OCI-LY7 (cell line): ENCODE measurements at regions not wholly inside any gene's neighbourhood (a gene's known extent, or its start where the extent isn't known, plus 50 kb on each side); places are given as distances from the start of the nearest gene placed in this dataset.

ENCODE experiments used
- BruUV-seq: library from RNA; stranded (reverse); fragments of 400-500 nt; replicated peaks from 2 replicates; lab custom pipeline; 2021; lab: Mats Ljungman, UMichigan
- CTCF ChIA-PET: fragments of 300-600 bp; sonication (Branson Sonifier 250); formaldehyde crosslinking; loops from one replicate; lab custom pipeline; 2022; ENCODE audit warnings: antibody characterized with exemption; ENCODE audit not compliant: unreplicated experiment; lab: Charles Lee
- POLR2A ChIA-PET: fragments of 300-600 bp; sonication (Branson Sonifier 250); formaldehyde crosslinking; loops from one replicate; lab custom pipeline; 2022; ENCODE audit warnings: antibody characterized with exemption; lab: Charles Lee
- DNase-seq: peaks from one replicate; pipeline ENCODE4 v3.0.0-alpha.2; 2015; ENCODE audit warnings: low spot score
- H2AFZ ChIP-seq: fragments of 200-600 bp; sonication (generic), shearing (Covaris generic); 2 replicates; pipeline ENCODE4 v1.6.1; 2014; ENCODE audit warnings: mild to moderate bottlenecking, antibody characterized with exemption, low read length, moderate library complexity
- H3K27ac ChIP-seq: fragments of 200-600 bp; sonication (generic); 2 replicates; pipeline ENCODE4 v1.5.1; 2014; ENCODE audit warnings: mixed run types, low read depth, mild to moderate bottlenecking, moderate library complexity, low read length, inconsistent platforms; ENCODE audit not compliant: poor library complexity, severe bottlenecking
- H3K36me3 ChIP-seq: fragments of 200-600 bp; sonication (generic); 2 replicates; pipeline ENCODE4 v1.6.1; 2014; ENCODE audit warnings: mild to moderate bottlenecking, antibody characterized with exemption, low read length, moderate library complexity, mixed read lengths; ENCODE audit not compliant: insufficient read depth
- H3K4me1 ChIP-seq: fragments of 200-600 bp; sonication (generic); 2 replicates; pipeline ENCODE4 v1.5.1; 2014; ENCODE audit warnings: mild to moderate bottlenecking, low read length; ENCODE audit not compliant: insufficient read depth, poor library complexity, severe bottlenecking
- H3K4me2 ChIP-seq: fragments of 200-600 bp; sonication (generic); 2 replicates; pipeline ENCODE4 v1.6.1; 2014; ENCODE audit warnings: mild to moderate bottlenecking, low read length
- H3K4me3 ChIP-seq: fragments of 200-600 bp; sonication (generic); 2 replicates; pipeline ENCODE4 v1.5.1; 2014; ENCODE audit warnings: mild to moderate bottlenecking, low read depth, low read length; ENCODE audit not compliant: poor library complexity, severe bottlenecking
- H3K79me2 ChIP-seq: fragments of 200-600 bp; sonication (generic); 2 replicates; pipeline ENCODE4 v1.6.1; 2016; ENCODE audit warnings: low read depth, mild to moderate bottlenecking, low read length, moderate library complexity, mixed read lengths; ENCODE audit not compliant: insufficient read depth
- H3K9me2 ChIP-seq: fragments of 200-600 bp; sonication (generic); 2 replicates; pipeline ENCODE4 v1.6.1; 2016; ENCODE audit warnings: mild to moderate bottlenecking, low read length, mixed read lengths; ENCODE audit not compliant: insufficient read depth
- H3K9me3 ChIP-seq: fragments of 200-600 bp; sonication (generic); 2 replicates; pipeline ENCODE4 v1.6.1; 2014; ENCODE audit warnings: mild to moderate bottlenecking, mixed run types, low read length, mixed read lengths
- H4K20me1 ChIP-seq: fragments of 200-600 bp; sonication (generic); 2 replicates; pipeline ENCODE4 v1.6.1; 2014; ENCODE audit warnings: mild to moderate bottlenecking, antibody characterized with exemption, low read length, moderate library complexity, mixed read lengths; ENCODE audit not compliant: insufficient read depth
- CTCF ChIP-seq: fragments of 200-600 bp; sonication (generic); conservative IDR thresholded peaks from 2 replicates; pipeline ENCODE4 v1.5.1; 2014; ENCODE audit warnings: mild to moderate bottlenecking, antibody characterized with exemption, low read length, moderate library complexity, mixed read lengths
- EZH2phosphoT487 ChIP-seq: fragments of 200-600 bp; sonication (generic); IDR thresholded peaks from 2 replicates; pipeline ENCODE4 v1.6.1; 2018; ENCODE audit warnings: low read depth, borderline replicate concordance, mild to moderate bottlenecking, mixed run types, antibody characterized with exemption, low read length, moderate library complexity, mixed read lengths
- intact Hi-C: fragments of 100-400 bp; cut with micrococcal nuclease; formaldehyde crosslinking; loops from one replicate; pipeline ENCODE4 v1.10.0; 2022; ENCODE audit not compliant: unreplicated experiment

- ChIA-PET POLR2A (no interaction called here), CTCF (no interaction called here)
- no TSS peak for BruUV-seq
- no peak overlapping the region for H3K4me3 ChIP-seq
- intact Hi-C loops = no loop called here
- H2AFZ ChIP-seq = no peak overlapping the region
- H3K36me3 ChIP-seq = no peaks in the 10 kb centered on the region
- H3K4me1 ChIP-seq = no peaks in the 10 kb centered on the region
- no peaks in the 10 kb centered on the region for H3K79me2 ChIP-seq
- DNase-seq = no peak
- no peak overlapping the region for H3K4me2 ChIP-seq
- H4K20me1 ChIP-seq = no peaks in the 10 kb centered on the region
- no peaks in the 10 kb centered on the region for H3K9me3 ChIP-seq
- no peak for TF ChIP-seq EZH2phosphoT487
- no peak for TF ChIP-seq CTCF
- no peak overlapping the region for H3K27ac ChIP-seq
- no peaks in the 10 kb centered on the region for H3K9me2 ChIP-seq
Measured at GRCh38 chr5:36815871-36816270, 60.7 kb upstream of the NIPBL start.

DNA sequence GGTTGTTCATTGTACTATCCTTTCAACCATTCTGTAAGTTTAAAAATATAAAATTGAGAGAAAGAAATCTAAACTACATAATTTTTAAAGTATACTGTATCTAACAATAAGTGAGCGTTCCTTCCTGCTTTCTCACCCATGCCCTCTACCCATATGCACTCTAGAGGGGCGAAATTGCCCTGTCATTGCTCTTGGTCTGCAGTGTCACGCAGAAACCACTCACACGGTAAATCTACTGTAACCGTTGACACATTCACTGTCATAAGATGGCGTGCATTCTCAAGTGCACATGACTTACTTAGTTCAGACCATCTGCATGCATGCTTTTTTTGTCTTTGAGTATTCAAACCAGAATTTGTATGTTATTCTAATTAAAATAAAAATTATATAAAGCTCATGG lies 55.7 kb upstream of the NIPBL start:
- Histone ChIP-seq H3K79me2 (no peaks in the 10 kb centered on the region), H3K27ac (no peak overlapping the region), H3K9me3 (no peaks in the 10 kb centered on the region), H3K9me2 (no peaks in the 10 kb centered on the region), H3K36me3 (no peaks in the 10 kb centered on the region), H4K20me1 (no peaks in the 10 kb centered on the region), H3K4me1 (no peaks in the 10 kb centered on the region), H2AFZ (no peak overlapping the region), H3K4me3 (no peak overlapping the region), H3K4me2 (no peak overlapping the region)
- ChIA-PET POLR2A (no interaction called here), CTCF (no interaction called here)
- intact Hi-C loops = no loop called here
- TF ChIP-seq CTCF (no peak), EZH2phosphoT487 (no peak)
- no peak for DNase-seq
- no TSS peak for BruUV-seq

GRCh38 chr5:36826694-36827093 lies 49.9 kb upstream of the NIPBL start:
- CTCF ChIA-PET = no interaction called here
- Histone ChIP-seq H3K9me2 (no peaks in the 10 kb centered on the region), H3K4me1 (no peaks in the 10 kb centered on the region), H2AFZ (no peak overlapping the region), H3K27ac (no peak overlapping the region), H4K20me1 (no peaks in the 10 kb centered on the region), H3K4me3 (no peak overlapping the region), H3K4me2 (no peak overlapping the region), H3K36me3 (no peaks in the 10 kb centered on the region), H3K9me3 (no peaks in the 10 kb centered on the region), H3K79me2 (no peaks in the 10 kb centered on the region)
- no TSS peak for BruUV-seq
- POLR2A ChIA-PET = interaction anchor here (0.7 kb wide), 1 partner anchor 186 kb away, joined by 3 read pairs; no protein-coding TSS in a partner anchor
- intact Hi-C loops = no loop called here
- TF ChIP-seq CTCF = no peak
- TF ChIP-seq EZH2phosphoT487 = no peak
- no peak for DNase-seq
